DMS153 (cell line): ENCODE measurements at regions not wholly inside any gene's neighbourhood (a gene's known extent, or its start where the extent isn't known, plus 50 kb on each side); places are given as distances from the start of the nearest gene placed in this dataset.
"Not testable (repeated sequence)": the region's sequence is repeated elsewhere in the genome, so short reads cannot be mapped to it uniquely, and the experiment has no call there.

ENCODE experiments used
- DNase-seq: peaks from one replicate; lab custom pipeline; 2025; lab: John Stamatoyannopoulos, UW

DNA sequence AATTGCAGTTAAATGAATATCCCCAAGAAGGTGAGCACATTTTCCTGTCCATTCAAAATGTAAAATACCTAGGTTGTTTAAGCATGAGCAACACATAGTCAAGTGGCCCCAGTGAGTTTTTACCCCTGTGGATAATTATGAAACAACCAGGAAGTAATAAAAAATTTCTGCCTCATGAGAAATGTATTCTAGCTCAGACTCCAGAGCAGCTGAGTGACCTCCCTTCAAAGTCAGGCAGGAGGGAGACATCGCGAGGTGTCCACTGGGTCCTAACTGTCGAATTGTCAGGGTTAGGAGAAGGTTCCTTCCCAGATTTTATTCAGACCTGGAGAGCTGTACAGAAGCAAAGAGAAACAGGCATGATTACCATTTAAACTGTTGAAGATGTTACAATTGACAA lies 416.6 kb upstream of the SMIM21 start:
- DNase-seq, result peak; percentile 87

DNA sequence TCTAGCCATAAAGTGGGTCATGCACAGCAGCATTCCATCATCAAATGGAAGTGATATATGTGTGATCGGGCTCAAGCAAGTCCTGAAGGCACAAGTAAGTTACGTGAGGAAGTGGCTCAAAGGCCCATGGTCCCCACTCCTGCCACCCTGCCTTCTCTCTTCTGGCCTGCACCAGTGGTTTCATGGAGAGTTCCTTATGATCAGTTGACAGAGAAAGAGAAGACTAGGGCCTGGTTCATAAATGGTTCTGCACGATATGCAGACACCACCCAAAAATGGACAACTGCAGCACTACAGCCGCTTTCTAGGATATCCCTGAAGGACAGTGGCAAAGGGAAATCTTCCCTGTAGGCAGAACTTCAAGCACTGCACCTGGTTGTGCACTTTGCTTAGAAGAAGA lies 412.6 kb upstream of the SMIM21 start:
- no peak for DNase-seq

DNA sequence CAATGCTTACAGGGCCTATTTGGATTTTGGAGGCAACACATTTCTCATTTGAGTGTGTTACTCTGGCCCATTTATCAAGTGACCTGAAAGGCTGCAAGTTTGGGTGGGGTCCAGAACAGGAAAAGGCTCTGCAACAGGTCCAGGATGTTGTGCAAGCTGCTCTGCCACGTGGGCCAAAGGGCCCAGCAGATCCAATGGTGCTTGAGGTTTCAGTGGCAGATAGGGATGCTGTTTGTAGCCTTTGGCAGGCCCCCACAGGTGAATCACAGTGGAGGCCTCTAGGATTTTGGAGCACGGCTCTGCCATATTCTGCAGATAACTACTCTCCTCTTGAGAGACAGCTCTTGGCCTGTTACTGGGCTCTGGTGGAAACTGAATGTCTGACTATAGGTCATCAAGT lies 412.2 kb upstream of the SMIM21 start:
- DNase-seq, result not testable (repeated sequence)

- DNase-seq, result no peak
Measured at GRCh38 chr18:75839041-75839440, 411.5 kb upstream of the SMIM21 start.

DNA sequence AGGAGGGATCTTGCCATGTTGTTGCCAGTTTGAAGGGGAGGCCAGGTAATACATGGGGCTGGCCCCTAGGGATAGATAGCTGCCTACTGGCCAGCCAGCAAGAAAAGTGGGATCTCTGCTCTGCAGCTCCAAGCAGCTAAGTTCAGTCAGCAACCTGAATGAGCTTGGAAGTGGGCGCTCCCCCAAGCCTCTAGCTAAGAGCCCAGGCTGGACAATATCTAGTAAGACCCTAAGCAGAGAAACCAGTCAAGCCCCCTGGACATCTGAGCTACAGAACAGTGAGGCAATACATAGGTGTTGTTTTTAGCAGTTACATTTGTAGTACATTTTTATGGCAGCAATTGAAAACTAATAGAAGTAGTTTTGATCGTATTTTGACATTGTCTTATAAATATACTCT lies 409.8 kb upstream of the SMIM21 start:
- DNase-seq, result no peak

DNA sequence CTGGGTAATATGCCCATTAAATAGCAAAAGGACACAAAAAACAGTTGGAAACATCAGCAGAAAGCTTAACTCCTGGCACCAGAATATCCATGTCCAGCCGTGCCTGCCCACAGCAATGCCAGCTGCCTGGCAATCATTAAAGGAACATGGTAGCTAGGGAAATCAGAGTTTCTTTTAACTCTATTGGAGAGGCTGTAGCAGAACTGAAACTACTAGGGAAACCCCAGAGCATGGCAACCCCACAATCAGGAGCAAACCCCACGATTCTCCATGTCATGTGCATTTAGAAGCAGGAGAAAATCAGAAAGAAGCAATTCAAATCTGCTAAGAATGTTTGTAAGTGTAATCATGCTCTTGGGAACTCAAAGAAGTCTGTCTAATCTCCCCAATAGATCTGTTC lies 409.0 kb upstream of the SMIM21 start:
- DNase-seq, result no peak

GRCh38 chr18:75831960-75832359 lies 404.5 kb upstream of the SMIM21 start:
- no peak for DNase-seq

GRCh38 chr18:75830828-75831227 lies 403.3 kb upstream of the SMIM21 start:
- DNase-seq, result no peak

GRCh38 chr18:75829091-75829490 lies 401.6 kb upstream of the SMIM21 start:
- no peak for DNase-seq

DNA sequence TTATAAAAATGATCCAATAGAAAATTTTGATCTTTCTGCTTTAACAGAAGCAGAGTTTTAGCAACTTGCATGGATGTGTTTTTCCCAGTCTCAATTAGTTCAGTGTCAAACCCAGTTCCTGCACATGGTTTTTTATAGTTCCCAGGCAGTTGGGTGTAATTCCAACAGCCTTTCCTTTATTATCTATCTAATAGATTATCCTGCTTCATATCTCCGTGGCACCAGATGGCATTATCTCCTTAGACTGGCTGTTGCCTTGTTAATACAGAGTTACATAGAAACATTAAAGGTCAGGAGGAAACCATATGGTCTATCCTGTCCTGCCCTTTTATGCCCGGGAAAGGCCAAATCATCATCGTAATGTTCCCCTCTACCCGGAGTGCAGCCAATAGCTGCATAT lies 400.9 kb upstream of the SMIM21 start:
- peak; percentile 44 for DNase-seq

DNA sequence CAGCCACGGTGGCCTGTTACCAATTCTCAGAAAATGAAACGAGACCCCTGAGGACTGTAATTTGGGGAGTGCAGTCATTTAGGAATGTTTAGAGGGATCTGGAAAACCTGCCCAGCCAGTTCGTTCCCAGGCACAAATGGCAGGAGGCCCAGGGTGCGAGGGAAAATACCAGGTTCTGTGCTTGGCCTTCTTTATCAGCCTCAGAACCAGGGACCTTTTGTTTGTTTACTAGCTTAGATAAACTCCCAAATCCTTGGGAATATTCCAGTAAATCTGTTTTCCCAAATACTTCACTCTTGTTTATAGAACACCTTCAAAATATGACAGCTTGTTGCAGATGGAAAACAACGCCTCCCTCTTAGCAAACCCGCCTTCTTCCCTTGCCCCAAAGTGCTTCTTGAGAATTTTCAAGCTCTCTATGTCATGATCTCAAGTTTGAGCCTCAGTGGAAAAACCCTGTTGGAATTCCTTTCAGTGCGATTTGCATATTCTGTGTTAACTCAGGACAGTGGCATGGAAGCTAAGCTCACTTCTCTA lies 400.3 kb upstream of the SMIM21 start:
- no peak for DNase-seq

DNA sequence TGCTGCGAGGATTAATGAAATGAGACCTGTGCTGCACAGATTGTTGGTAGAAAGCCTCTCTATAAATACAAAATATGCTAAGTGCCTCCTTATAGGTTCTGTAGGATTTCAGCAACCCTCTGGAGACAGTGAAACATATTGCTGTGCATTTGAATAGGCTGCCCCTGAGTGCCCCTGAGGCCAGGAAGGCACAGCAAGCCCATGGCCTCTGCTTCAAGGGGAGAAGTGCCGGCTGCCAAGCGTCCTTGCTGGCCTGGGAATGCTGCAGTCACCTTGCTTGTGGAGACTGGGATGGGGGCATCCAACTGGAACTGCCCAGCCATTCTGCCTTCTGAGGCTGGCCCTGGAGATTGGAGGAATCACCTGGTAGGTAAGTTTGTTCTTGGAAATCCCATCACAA lies 397.2 kb upstream of the SMIM21 start:
- no peak for DNase-seq

DNA sequence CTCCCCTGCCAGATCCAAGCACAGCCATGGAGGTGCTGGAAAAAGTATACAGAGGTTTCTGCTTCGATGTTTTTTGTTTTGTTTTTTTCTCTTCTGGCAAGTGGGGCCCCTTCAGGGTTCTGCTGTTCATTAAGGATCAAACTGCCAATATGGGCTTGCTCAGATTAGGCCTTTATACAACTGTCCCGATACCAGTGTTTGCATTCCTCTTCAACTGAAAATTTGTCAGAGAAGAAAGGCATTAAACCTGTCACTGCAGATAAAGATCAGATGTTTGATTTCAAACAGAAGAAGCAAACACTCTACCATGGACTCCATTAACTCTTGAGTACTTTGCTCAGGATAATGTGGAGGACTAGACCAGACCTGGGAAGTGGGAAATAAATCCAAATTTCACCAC lies 396.0 kb upstream of the SMIM21 start:
- peak; percentile 86 for DNase-seq

DNA sequence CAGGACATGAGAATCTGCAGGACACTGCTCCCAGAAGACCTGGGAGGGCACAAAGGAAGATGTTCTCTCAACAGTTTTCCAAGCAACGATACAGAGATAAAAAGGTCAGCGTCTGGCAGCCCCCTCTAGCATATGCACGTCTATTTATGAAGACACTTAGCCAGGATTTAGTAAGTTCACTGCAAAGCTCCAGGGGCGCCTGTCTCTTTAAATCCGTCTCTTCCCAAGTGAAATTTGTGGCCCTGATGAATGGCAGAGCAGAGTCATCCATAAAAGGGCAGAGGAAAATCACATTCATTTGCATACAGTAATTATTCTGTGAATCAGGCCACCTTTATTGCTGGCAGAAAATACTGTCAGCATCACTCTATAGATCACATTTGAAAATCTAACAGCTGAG lies 390.9 kb upstream of the SMIM21 start:
- DNase-seq, result no peak

GRCh38 chr18:75815767-75816166 lies 388.3 kb upstream of the SMIM21 start:
- DNase-seq, result no peak

DNA sequence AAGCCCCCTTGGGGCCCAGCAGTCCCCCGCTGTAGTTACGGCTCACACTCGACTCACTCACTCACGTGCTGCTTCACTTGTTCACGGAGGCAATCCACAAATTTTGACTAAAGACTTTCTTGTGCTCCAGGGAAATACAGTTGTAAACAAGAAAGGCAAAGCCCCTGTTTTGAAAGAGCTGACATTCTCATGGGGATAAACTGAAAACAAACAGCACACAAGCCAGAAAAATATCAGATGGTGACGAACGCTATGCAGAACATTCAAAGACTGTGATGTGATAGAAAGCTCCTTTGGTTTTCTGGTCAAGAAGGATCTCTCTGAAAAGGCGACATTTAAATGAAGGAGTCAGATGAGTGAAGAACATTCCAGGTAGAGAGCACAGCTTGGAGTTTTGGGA lies 385.3 kb upstream of the SMIM21 start:
- DNase-seq, result no peak

- peak; percentile 55 for DNase-seq
Measured at GRCh38 chr18:75810961-75811551, 383.6 kb upstream of the SMIM21 start.

GRCh38 chr18:75810516-75810915 lies 383.0 kb upstream of the SMIM21 start:
- no peak for DNase-seq

GRCh38 chr18:75809926-75810255 lies 382.4 kb upstream of the SMIM21 start:
- DNase-seq, result peak; percentile 40

- no peak for DNase-seq
Measured at GRCh38 chr18:75809151-75809925, 381.8 kb upstream of the SMIM21 start.

DNA sequence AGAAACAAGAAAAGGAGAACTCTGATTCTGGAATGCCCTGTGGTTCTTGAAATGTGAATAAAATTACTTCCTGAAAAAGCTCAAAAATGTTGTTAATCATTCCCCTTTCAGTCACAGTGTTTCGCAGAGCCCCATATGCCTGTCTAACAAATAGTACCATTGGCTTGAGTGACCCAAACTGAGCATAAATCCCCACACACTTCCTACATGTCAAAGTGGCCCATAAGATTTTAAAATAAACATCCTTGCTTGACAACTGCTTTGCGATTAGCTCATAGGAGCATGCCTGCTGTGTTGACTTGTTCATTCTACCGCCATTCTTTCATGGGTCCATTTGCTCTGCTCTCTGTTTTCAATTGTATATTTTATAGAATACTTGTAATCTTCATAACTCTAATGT lies 377.8 kb upstream of the SMIM21 start:
- DNase-seq, result no peak

DNA sequence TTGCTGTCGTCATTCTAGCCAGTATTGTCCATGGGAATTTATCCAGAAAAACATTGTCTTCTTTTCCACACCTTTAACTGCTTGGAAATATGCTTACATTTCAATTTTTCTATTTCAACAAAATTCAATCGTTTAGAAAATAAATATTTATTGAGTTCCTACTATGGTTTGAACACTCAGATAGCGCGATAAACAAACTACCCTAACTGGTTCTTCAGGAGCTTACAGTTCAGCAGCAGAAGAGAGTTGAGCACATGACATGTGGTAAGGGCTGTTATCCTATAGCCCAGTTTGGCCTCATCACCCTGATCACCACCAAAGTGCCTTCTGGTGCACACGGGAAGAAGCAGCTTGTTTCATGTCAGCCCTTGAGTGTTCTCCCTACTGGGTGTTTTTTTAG lies 375.2 kb upstream of the SMIM21 start:
- no peak for DNase-seq

GRCh38 chr18:75801178-75801577 lies 373.7 kb upstream of the SMIM21 start:
- no peak for DNase-seq

- no peak for DNase-seq
Measured at GRCh38 chr18:75800331-75800648, 372.8 kb upstream of the SMIM21 start.
